ENCODE measurements at regions not wholly inside any gene's neighbourhood (a gene's known extent, or its start where the extent isn't known, plus 50 kb on each side); places are given as distances from the start of the nearest gene placed in this dataset.

- H3K27me3 ChIP-seq (ENCODE audit: control insufficient read depth in 5 of 5, insufficient read depth in 4 of 5, low read length in 5 of 5): no peaks in the 10 kb centered on the region
- H3K4me3 ChIP-seq (ENCODE audit: low read depth in 1 of 5, low read length in 5 of 5): no peak overlapping the region
- H3K36me3 ChIP-seq (ENCODE audit: control insufficient read depth in 5 of 5, insufficient read depth in 5 of 5, low read length in 5 of 5): no peaks in the 10 kb centered on the region
- no peaks in the 10 kb centered on the region for H3K9me3 ChIP-seq (ENCODE audit: control insufficient read depth in 5 of 5, low read length in 5 of 5)
- peaks cover 0 to 12% (median 3%) of the 10 kb centered on the region in 5 donors for H3K4me1 ChIP-seq (ENCODE audit: control insufficient read depth in 5 of 5, insufficient read depth in 5 of 5, low read length in 5 of 5)
- H3K27ac ChIP-seq (ENCODE audit: low read depth, low read length): no peak overlapping the region
- H3K9ac ChIP-seq (ENCODE audit: low read length in 5 of 5): no peak overlapping the region
These were observed 124.0 kb upstream of the STT3B start for GRCh38 chr3:31408720-31409119.

- Histone ChIP-seq H3K27ac (ENCODE audit: low read depth, low read length) (no peak overlapping the region), H3K9me3 (ENCODE audit: control insufficient read depth in 5 of 5, low read length in 5 of 5) (no peaks in the 10 kb centered on the region), H3K27me3 (ENCODE audit: control insufficient read depth in 5 of 5, insufficient read depth in 4 of 5, low read length in 5 of 5) (no peaks in the 10 kb centered on the region), H3K36me3 (ENCODE audit: control insufficient read depth in 5 of 5, insufficient read depth in 5 of 5, low read length in 5 of 5) (no peaks in the 10 kb centered on the region), H3K9ac (ENCODE audit: low read length in 5 of 5) (no peak overlapping the region), H3K4me3 (ENCODE audit: low read depth in 1 of 5, low read length in 5 of 5) (no peak overlapping the region), H3K4me1 (ENCODE audit: control insufficient read depth in 5 of 5, insufficient read depth in 5 of 5, low read length in 5 of 5) (peaks cover 0 to 12% (median 3%) of the 10 kb centered on the region in 5 donors)
These were observed 123.3 kb upstream of the STT3B start for GRCh38 chr3:31409389-31409788.

- Histone ChIP-seq H3K36me3 (ENCODE audit: control insufficient read depth in 5 of 5, insufficient read depth in 5 of 5, low read length in 5 of 5) (no peaks in the 10 kb centered on the region), H3K27me3 (ENCODE audit: control insufficient read depth in 5 of 5, insufficient read depth in 4 of 5, low read length in 5 of 5) (no peaks in the 10 kb centered on the region), H3K9ac (ENCODE audit: low read length in 5 of 5) (no peak overlapping the region), H3K27ac (ENCODE audit: low read depth, low read length) (no peak overlapping the region), H3K4me1 (ENCODE audit: control insufficient read depth in 5 of 5, insufficient read depth in 5 of 5, low read length in 5 of 5) (peaks cover 0 to 12% (median 3%) of the 10 kb centered on the region in 5 donors), H3K4me3 (ENCODE audit: low read depth in 1 of 5, low read length in 5 of 5) (no peak overlapping the region), H3K9me3 (ENCODE audit: control insufficient read depth in 5 of 5, low read length in 5 of 5) (no peaks in the 10 kb centered on the region)
These were observed 122.9 kb upstream of the STT3B start for GRCh38 chr3:31409866-31410265.

GRCh38 chr3:31410411-31410810 is 122.3 kb upstream of the STT3B start:
- Histone ChIP-seq H3K27me3 (ENCODE audit: control insufficient read depth in 5 of 5, insufficient read depth in 4 of 5, low read length in 5 of 5) (no peaks in the 10 kb centered on the region), H3K4me3 (ENCODE audit: low read depth in 1 of 5, low read length in 5 of 5) (no peak overlapping the region), H3K36me3 (ENCODE audit: control insufficient read depth in 5 of 5, insufficient read depth in 5 of 5, low read length in 5 of 5) (no peaks in the 10 kb centered on the region), H3K4me1 (ENCODE audit: control insufficient read depth in 5 of 5, insufficient read depth in 5 of 5, low read length in 5 of 5) (peaks cover 0 to 12% (median 3%) of the 10 kb centered on the region in 5 donors), H3K9me3 (ENCODE audit: control insufficient read depth in 5 of 5, low read length in 5 of 5) (no peaks in the 10 kb centered on the region), H3K27ac (ENCODE audit: low read depth, low read length) (no peak overlapping the region), H3K9ac (ENCODE audit: low read length in 5 of 5) (no peak overlapping the region)

- Histone ChIP-seq H3K9ac (ENCODE audit: low read length in 5 of 5) (no peak overlapping the region), H3K9me3 (ENCODE audit: control insufficient read depth in 5 of 5, low read length in 5 of 5) (no peaks in the 10 kb centered on the region), H3K36me3 (ENCODE audit: control insufficient read depth in 5 of 5, insufficient read depth in 5 of 5, low read length in 5 of 5) (no peaks in the 10 kb centered on the region), H3K4me3 (ENCODE audit: low read depth in 1 of 5, low read length in 5 of 5) (no peak overlapping the region), H3K27ac (ENCODE audit: low read depth, low read length) (no peak overlapping the region), H3K27me3 (ENCODE audit: control insufficient read depth in 5 of 5, insufficient read depth in 4 of 5, low read length in 5 of 5) (no peaks in the 10 kb centered on the region), H3K4me1 (ENCODE audit: control insufficient read depth in 5 of 5, insufficient read depth in 5 of 5, low read length in 5 of 5) (peaks cover 0 to 8% (median 1%) of the 10 kb centered on the region in 5 donors)
These were observed 119.9 kb upstream of the STT3B start for GRCh38 chr3:31412832-31413231.

GRCh38 chr3:31413515-31413914 is 119.2 kb upstream of the STT3B start:
- Histone ChIP-seq H3K9ac (ENCODE audit: low read length in 5 of 5) (no peak overlapping the region), H3K9me3 (ENCODE audit: control insufficient read depth in 5 of 5, low read length in 5 of 5) (peaks cover 0 to 2% (median 0%) of the 10 kb centered on the region in 5 donors), H3K27ac (ENCODE audit: low read depth, low read length) (no peak overlapping the region), H3K4me3 (ENCODE audit: low read depth in 1 of 5, low read length in 5 of 5) (no peak overlapping the region), H3K36me3 (ENCODE audit: control insufficient read depth in 5 of 5, insufficient read depth in 5 of 5, low read length in 5 of 5) (no peaks in the 10 kb centered on the region), H3K27me3 (ENCODE audit: control insufficient read depth in 5 of 5, insufficient read depth in 4 of 5, low read length in 5 of 5) (no peaks in the 10 kb centered on the region), H3K4me1 (ENCODE audit: control insufficient read depth in 5 of 5, insufficient read depth in 5 of 5, low read length in 5 of 5) (peaks cover 0 to 8% (median 0%) of the 10 kb centered on the region in 5 donors)

GRCh38 chr3:31416980-31417379 is 115.7 kb upstream of the STT3B start:
- H3K27ac ChIP-seq (ENCODE audit: low read depth, low read length): no peak overlapping the region
- H3K36me3 ChIP-seq (ENCODE audit: control insufficient read depth in 5 of 5, insufficient read depth in 5 of 5, low read length in 5 of 5): no peaks in the 10 kb centered on the region
- H3K4me1 ChIP-seq (ENCODE audit: control insufficient read depth in 5 of 5, insufficient read depth in 5 of 5, low read length in 5 of 5): peaks cover 0 to 8% (median 0%) of the 10 kb centered on the region in 5 donors
- H3K9ac ChIP-seq (ENCODE audit: low read length in 5 of 5): no peak overlapping the region
- no peaks in the 10 kb centered on the region for H3K27me3 ChIP-seq (ENCODE audit: control insufficient read depth in 5 of 5, insufficient read depth in 4 of 5, low read length in 5 of 5)
- peaks cover 0 to 4% (median 0%) of the 10 kb centered on the region in 5 donors for H3K9me3 ChIP-seq (ENCODE audit: control insufficient read depth in 5 of 5, low read length in 5 of 5)
- H3K4me3 ChIP-seq (ENCODE audit: low read depth in 1 of 5, low read length in 5 of 5): no peak overlapping the region

- H3K27me3 ChIP-seq (ENCODE audit: control insufficient read depth in 5 of 5, insufficient read depth in 4 of 5, low read length in 5 of 5): no peaks in the 10 kb centered on the region
- H3K9ac ChIP-seq (ENCODE audit: low read length in 5 of 5): no peak overlapping the region
- peaks cover 0 to 4% (median 0%) of the 10 kb centered on the region in 5 donors for H3K9me3 ChIP-seq (ENCODE audit: control insufficient read depth in 5 of 5, low read length in 5 of 5)
- H3K4me1 ChIP-seq (ENCODE audit: control insufficient read depth in 5 of 5, insufficient read depth in 5 of 5, low read length in 5 of 5): peaks cover 0 to 8% (median 0%) of the 10 kb centered on the region in 5 donors
- no peak overlapping the region for H3K27ac ChIP-seq (ENCODE audit: low read depth, low read length)
- no peak overlapping the region for H3K4me3 ChIP-seq (ENCODE audit: low read depth in 1 of 5, low read length in 5 of 5)
- H3K36me3 ChIP-seq (ENCODE audit: control insufficient read depth in 5 of 5, insufficient read depth in 5 of 5, low read length in 5 of 5): no peaks in the 10 kb centered on the region
These were observed 115.2 kb upstream of the STT3B start for GRCh38 chr3:31417486-31417885.

- no peak overlapping the region for H3K27ac ChIP-seq (ENCODE audit: low read depth, low read length)
- H3K4me1 ChIP-seq (ENCODE audit: control insufficient read depth in 5 of 5, insufficient read depth in 5 of 5, low read length in 5 of 5): peaks cover 0 to 8% (median 0%) of the 10 kb centered on the region in 5 donors
- H3K4me3 ChIP-seq (ENCODE audit: low read depth in 1 of 5, low read length in 5 of 5): no peak overlapping the region
- no peaks in the 10 kb centered on the region for H3K36me3 ChIP-seq (ENCODE audit: control insufficient read depth in 5 of 5, insufficient read depth in 5 of 5, low read length in 5 of 5)
- peaks cover 0 to 6% (median 2%) of the 10 kb centered on the region in 5 donors for H3K9me3 ChIP-seq (ENCODE audit: control insufficient read depth in 5 of 5, low read length in 5 of 5)
- no peak overlapping the region for H3K9ac ChIP-seq (ENCODE audit: low read length in 5 of 5)
- no peaks in the 10 kb centered on the region for H3K27me3 ChIP-seq (ENCODE audit: control insufficient read depth in 5 of 5, insufficient read depth in 4 of 5, low read length in 5 of 5)
These were observed 112.4 kb upstream of the STT3B start for GRCh38 chr3:31420311-31420710.

GRCh38 chr3:31421314-31422048 is 111.2 kb upstream of the STT3B start:
- no peak overlapping the region for H3K9ac ChIP-seq (ENCODE audit: low read length in 5 of 5)
- H3K27me3 ChIP-seq (ENCODE audit: control insufficient read depth in 5 of 5, insufficient read depth in 4 of 5, low read length in 5 of 5): no peaks in the 10 kb centered on the region
- H3K36me3 ChIP-seq (ENCODE audit: control insufficient read depth in 5 of 5, insufficient read depth in 5 of 5, low read length in 5 of 5): no peaks in the 10 kb centered on the region
- peaks cover 0 to 8% (median 2%) of the 10 kb centered on the region in 5 donors for H3K9me3 ChIP-seq (ENCODE audit: control insufficient read depth in 5 of 5, low read length in 5 of 5)
- no peak overlapping the region for H3K4me3 ChIP-seq (ENCODE audit: low read depth in 1 of 5, low read length in 5 of 5)
- no peak overlapping the region for H3K27ac ChIP-seq (ENCODE audit: low read depth, low read length)
- peaks cover 0 to 8% (median 0%) of the 10 kb centered on the region in 5 donors for H3K4me1 ChIP-seq (ENCODE audit: control insufficient read depth in 5 of 5, insufficient read depth in 5 of 5, low read length in 5 of 5)

All from subcutaneous abdominal adipose tissue (tissue), 5 donors.